ENCODE measurements at regions not wholly inside any gene's neighbourhood (a gene's known extent, or its start where the extent isn't known, plus 50 kb on each side); places are given as distances from the start of the nearest gene placed in this dataset.
"Not testable (repeated sequence)": the region's sequence is repeated elsewhere in the genome, so short reads cannot be mapped to it uniquely, and the experiment has no call there.

GRCh38 chr1:168826269-168826668 is 97.3 kb upstream of the DPT start:
- DNase-seq (ENCODE audit: low read depth), result no peak

GRCh38 chr1:168827557-168827956 is 98.6 kb upstream of the DPT start:
- no peak for DNase-seq (ENCODE audit: low read depth)

GRCh38 chr1:168829876-168830275 is 100.9 kb upstream of the DPT start:
- no peak for DNase-seq (ENCODE audit: low read depth)

DNA sequence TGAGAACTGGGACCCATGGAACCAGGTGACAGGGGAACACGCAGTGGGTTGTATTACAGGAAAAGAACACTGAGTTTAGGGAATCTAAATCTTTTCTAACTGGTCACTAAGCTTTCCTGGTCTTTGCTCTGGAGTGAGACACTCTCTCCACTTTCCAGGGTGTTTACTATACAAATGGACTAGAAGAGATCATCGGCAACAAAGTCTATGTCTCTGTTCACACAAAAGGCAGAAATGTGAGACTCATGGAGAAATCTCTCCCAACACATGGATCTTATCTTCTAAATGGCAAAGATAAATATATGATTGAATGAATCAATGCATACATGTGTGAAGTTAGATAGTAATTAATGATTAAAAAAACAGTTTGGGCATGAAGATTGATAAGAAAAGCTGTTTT is 101.6 kb upstream of the DPT start:
- no peak for DNase-seq (ENCODE audit: low read depth)

DNA sequence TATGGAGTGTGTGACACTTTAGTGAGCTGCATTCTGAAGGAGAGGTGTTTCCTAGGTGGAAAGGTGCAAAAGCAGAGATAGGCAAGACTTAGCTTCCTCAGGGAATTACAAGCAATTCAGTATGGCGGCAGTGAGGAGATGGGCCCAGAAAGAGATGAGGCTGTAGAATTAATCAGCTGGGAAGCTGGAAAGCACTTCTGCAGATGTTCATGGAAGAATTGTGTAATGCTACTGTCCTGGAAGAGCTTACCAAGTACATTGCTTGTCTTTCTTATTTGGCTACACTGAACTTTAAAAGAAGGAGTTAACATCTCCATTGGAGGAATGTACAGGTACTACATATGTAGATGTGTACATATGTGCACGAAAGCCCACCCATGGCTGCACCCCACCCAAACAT is 103.7 kb upstream of the DPT start:
- no peak for DNase-seq (ENCODE audit: low read depth)

DNA sequence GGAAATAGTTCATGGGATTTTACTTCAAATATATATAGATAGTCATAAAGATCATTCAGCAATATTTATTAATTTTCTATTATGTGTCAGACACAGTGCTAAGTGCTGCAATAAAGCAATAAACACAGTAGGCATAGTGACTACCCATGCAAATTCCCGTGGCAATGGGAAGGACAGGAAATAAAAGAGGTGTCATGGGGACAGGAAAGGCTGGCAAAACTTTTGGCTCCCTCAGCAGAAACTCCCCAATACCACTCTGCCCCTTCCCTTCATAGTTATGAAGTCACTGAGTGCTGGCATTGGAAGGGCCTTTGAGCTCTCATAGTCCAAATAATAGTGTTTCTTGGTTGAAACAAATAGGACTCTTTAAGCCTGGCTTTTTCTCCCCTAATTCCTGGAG is 104.4 kb upstream of the DPT start:
- no peak for DNase-seq (ENCODE audit: low read depth)

DNA sequence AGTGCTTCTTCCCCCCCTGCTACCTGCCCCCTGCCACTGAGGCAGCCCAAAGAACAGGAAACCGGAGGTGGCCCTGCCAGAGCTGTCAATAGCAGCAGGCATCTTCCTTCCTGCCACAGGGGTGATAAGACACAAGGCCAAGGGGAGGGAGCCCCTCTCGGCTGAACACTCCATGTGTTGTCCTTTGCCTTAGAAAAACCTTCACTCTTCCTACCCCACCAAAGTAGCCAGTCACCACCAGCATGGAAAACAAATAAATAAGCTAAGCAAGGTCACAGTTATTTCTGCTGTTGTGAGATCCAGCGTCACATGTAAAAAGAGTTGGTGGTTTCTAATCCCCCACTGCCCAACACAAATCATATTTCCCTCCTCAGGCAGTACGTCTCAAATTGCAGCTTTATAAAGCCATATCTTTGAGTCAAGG is 104.8 kb upstream of the DPT start:
- no peak for DNase-seq (ENCODE audit: low read depth)

- DNase-seq (ENCODE audit: low read depth), result no peak
Observed at GRCh38 chr1:168834225-168834872, 105.3 kb upstream of the DPT start.

- no peak for DNase-seq (ENCODE audit: low read depth)
Observed at GRCh38 chr1:168835176-168835575, 106.2 kb upstream of the DPT start.

DNA sequence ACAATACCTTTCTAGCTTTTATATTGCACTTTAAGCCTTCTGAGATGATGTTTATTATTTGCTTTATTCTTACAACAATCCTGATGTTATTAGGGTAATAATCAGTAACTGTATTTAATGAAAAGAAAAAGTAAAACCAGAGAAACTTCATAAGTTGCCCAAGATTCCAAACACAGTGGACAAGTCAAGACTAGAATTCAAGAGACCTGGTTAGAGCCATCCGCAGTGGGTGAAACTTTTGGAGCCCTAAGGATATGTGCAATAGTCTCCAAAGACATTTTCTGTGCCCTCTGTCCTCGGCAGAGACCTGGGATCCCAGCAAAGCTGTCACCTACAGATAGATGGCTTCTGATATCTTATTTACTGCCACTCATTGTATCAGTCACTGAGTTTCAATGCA is 106.8 kb upstream of the DPT start:
- no peak for DNase-seq (ENCODE audit: low read depth)

- no peak for DNase-seq (ENCODE audit: low read depth)
Observed at GRCh38 chr1:168836469-168836868, 107.5 kb upstream of the DPT start.

DNA sequence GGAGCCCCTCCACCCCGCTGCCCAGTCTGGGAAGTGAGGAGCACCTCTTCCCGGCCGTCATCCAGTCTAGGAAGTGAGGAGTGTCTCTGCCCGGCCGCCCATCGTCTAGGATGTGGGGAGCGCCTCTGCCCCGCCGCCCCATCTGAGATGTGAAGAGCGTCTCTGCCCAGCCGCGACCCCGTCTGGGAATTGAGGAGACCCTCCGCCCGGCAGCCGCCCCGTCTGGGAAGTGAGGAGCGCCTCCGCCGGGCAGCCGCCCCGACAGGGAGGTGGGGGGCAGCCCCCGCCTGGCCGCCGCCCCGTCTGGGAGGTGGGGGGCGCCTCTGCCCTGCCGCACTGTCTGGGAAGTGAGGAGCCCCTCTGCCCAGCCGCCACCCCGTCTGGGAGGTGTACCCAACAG is 108.2 kb upstream of the DPT start:
- DNase-seq (ENCODE audit: low read depth), result not testable (repeated sequence)

GRCh38 chr1:168842306-168842705 is 113.3 kb upstream of the DPT start:
- no peak for DNase-seq (ENCODE audit: low read depth)

GRCh38 chr1:168842916-168843315 is 113.9 kb upstream of the DPT start:
- no peak for DNase-seq (ENCODE audit: low read depth)

DNA sequence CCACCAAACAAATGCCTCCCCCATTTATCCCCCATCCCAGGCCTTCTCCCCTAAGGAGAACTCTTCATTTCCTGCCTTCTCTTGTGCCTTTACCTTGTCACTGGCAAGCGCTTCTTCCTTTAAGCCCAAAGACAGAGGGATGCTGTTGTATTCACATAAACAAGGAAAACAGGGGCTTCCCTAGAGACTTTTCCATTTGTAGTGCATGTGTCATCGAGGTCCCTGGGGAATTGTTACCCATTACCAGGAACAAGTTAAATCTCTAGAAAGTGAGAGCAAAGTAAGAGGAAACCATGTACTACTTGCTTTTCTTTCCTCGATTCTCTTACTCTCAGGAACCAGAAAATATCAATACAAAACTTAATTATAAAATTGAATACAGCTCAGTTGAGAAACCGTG is 114.4 kb upstream of the DPT start:
- no peak for DNase-seq (ENCODE audit: low read depth)

- no peak for DNase-seq (ENCODE audit: low read depth)
Observed at GRCh38 chr1:168843950-168844349, 114.9 kb upstream of the DPT start.

DNA sequence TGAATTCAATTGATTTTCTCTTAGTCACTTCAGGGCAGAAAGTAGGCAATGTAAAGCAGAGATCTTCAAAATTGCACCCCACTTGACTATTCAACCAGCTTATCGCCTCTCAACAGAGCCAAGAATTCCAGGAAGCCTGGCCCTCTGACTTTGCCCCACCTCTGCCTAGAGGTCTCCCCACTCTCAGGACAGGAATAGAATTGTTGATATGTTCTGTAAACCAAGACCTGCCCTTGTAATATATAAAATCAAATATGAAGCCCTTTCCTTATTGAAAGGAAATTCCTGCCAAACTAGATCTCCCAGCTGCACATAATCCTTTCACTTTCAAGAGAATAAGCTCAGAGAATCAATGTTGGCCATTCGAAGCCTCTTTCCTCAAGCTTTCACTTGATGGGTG is 116.1 kb upstream of the DPT start:
- DNase-seq (ENCODE audit: low read depth), result no peak

DNA sequence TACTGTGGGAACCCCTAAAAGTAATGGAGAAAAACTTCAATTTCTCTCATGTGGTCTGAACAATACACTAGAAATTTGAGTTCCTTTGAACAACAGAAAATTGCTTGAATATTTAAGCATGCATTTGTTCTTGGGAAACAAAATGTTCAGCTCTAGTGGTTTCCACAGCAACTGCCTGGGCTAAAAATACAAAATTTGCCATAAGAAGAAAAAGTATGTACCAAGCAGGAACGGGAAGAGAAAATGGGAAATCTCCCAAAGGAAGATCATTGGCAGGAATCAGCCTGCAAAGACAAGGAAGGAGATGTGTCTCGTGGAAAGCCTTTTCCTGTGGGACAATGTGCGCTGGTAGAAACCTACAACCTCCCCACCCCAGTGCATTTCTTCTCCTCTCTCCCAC is 119.0 kb upstream of the DPT start:
- no peak for DNase-seq (ENCODE audit: low read depth)

- no peak for DNase-seq (ENCODE audit: low read depth)
Observed at GRCh38 chr1:168861421-168862004, 132.5 kb upstream of the DPT start.

GRCh38 chr1:168863772-168864171 is 134.8 kb upstream of the DPT start:
- no peak for DNase-seq (ENCODE audit: low read depth)

DNA sequence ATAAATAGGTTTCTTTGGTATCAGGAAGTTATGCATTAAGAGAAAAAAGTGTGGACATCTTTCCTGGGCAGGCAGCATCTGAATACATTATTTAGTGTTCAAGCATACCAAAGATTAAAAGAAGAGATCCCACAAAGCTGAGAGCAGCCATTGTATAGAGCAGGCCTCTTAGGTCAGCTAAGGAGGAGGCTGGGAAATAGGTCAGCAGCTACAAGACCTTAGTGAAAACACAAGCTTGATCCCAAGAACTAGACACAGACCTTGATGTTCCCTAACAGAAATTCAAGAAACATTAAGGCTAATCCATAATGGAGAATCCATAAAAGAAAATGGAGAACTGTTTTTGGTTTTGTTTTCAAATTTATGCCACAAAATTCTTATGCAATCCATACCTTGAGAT is 135.3 kb upstream of the DPT start:
- DNase-seq (ENCODE audit: low read depth), result no peak

DNA sequence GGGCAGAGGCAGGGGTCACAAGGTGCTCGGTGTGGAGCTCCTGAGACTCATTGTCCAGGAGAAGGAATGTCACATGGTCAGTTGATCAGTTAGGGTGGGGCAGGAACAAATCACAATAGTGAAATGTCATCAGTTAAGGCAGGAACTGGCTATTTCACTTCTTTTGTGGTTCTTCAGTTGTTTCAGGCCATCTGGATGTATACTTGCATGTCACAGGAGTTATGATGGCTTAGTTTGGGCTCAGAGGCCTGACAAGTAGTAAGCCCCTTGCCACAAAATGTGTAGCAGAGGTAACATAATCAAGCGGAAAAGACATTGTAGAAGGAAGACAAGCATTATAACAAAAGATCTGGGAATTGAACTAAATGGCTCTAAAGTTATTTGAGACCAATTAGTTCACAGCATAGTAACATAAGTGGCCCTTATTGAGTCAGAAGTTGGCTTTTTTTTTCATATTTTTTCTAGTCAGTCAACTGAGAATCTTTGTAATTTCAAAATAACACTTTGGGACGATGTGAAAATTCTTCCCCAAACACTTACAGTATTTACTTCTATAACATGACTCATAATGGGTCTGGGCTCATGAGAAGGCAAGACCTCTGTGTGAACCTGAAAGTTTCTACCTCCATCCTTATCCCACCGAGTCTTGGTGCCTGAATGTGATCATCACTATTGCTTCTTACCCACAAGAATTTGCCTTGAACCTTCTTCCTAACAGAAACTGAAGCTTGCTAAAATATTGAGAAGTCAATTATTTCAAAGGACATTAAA is 137.0 kb upstream of the DPT start:
- DNase-seq (ENCODE audit: low read depth), result no peak

DNA sequence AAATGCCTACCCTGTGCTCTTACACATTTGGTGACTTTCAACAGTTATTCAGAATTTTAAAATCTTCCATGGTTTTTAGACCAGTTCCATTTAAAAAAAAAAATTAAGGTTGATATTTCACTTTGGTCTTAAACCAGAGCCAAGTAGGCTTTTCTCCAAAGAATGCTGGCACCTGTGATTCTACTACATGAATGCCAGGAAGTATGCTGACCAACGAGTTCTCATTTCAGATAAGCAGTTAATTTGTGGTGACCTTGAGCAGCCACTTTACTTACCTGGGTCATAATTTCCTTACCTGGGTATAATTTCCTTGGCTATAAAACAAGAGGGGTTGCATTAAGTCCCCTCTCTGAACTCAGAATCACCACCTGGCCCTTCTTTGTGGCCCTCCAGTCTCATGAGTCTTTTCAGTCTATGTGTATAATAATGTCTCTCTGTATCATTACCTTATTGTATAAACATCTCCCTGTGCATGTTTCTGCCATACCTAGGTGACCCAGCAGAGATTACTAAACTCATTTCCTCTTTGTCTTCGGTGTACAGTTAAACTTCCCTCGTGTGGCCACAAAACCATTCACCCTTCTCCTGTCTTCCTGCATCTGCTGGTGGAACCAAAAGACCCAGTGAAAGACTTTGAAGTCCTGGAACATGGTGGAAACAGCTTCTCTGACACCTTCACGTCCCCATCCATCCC is 139.1 kb upstream of the DPT start:
- no peak for DNase-seq (ENCODE audit: low read depth)
